ENCODE measurements at regions not wholly inside any gene's neighbourhood (a gene's known extent, or its start where the extent isn't known, plus 50 kb on each side); places are given as distances from the start of the nearest gene placed in this dataset.

DNA sequence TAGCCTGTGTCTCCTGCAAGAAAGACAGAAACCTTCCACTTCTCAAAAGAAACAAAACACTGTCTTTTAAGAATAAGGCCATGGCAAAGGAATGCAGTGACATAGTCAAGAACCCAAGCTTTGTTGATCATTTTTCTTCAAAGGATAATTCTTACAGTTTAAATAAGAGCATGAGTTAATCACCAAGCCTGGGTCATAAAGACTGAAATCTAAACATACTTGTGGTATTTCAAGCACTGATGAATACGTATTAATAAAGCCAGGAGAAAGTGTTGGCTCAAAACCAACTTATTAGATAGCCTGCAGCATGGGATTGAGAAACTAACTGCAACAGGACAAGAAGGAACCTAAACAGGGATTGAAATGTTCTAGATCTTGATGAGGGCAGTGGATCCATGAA lies 143.3 kb upstream of the MTNR1B start:
- CTCF ChIA-PET (ENCODE audit: partially characterized antibody) = interaction anchor here (0.8 to 1.9 kb wide), 4 partner anchors 15 to 114 kb away, joined by 3 to 5 read pairs (median 4); no protein-coding TSS in a partner anchor
- H3K18ac ChIP-seq (ENCODE audit: extremely low read depth, low read length) = no peak overlapping the region

More for the DNA sequence above, 143.3 kb upstream of the MTNR1B start:
- H3K4me3 ChIP-seq (ENCODE audit: extremely low read depth in 1 of 4, insufficient read depth in 2 of 4, low read depth in 3 of 4, low read length in 4 of 4) = no peak overlapping the region
- H3K56ac ChIP-seq (replicated peaks; ENCODE audit: insufficient read length, low read depth, low read length) = no peak overlapping the region
- no peak overlapping the region for H3K9ac ChIP-seq (replicated peaks in 1 of 4; ENCODE audit: extremely low read depth in 1 of 4, low read depth in 3 of 4, low read length in 3 of 4)
- no peak overlapping the region for H2BK12ac ChIP-seq (ENCODE audit: low read depth, low read length)
- no peaks in the 10 kb centered on the region for H3K36me3 ChIP-seq (ENCODE audit: control insufficient read depth in 2 of 4, insufficient read depth in 4 of 4, low read length in 3 of 4)
- no peaks in the 10 kb centered on the region for H3K79me2 ChIP-seq (ENCODE audit: control insufficient read depth in 1 of 2, insufficient read depth in 2 of 2, low read length in 2 of 2)
- no peak overlapping the region for H3K23ac ChIP-seq (ENCODE audit: insufficient read length)
- H4K5ac ChIP-seq (ENCODE audit: insufficient read length, low read depth, low read length) = no peak overlapping the region
- no peak for FAIRE-seq
- H3K9me3 ChIP-seq (ENCODE audit: insufficient read depth in 2 of 2, low read depth in 1 of 2, low read length in 1 of 2) = no peaks in the 10 kb centered on the region
- DNase-seq (ENCODE audit: low read depth in 1 of 2, low spot score in 2 of 2) = no peak
- H2AK5ac ChIP-seq (ENCODE audit: low read depth, low read length) = no peak overlapping the region
- no peaks in the 10 kb centered on the region for H4K20me1 ChIP-seq (replicated peaks in 1 of 2; ENCODE audit: control insufficient read depth in 1 of 2, insufficient read depth in 2 of 2, low read length in 2 of 2)
- no peak overlapping the region for H2AFZ ChIP-seq (ENCODE audit: low read length)
- TF ChIP-seq SP2 (IDR thresholded peaks at IDR 0.05; ENCODE audit: low read length) = no peak
- TF ChIP-seq JUN (IDR thresholded peaks at IDR 0.05; ENCODE audit: low read depth, low read length) = no peak
- no peak for TF ChIP-seq SP4 (IDR thresholded peaks at IDR 0.05; ENCODE audit: low read length)
- TF ChIP-seq CREB1 (IDR thresholded peaks at IDR 0.05) = no peak
- no peak for TF ChIP-seq CHD2 (IDR thresholded peaks at IDR 0.05; ENCODE audit: low read length)
- no peak for TF ChIP-seq BCL11A (IDR thresholded peaks at IDR 0.05; ENCODE audit: low read depth in 2 of 2, low read length in 2 of 2)
- TF ChIP-seq, protein P1, sequence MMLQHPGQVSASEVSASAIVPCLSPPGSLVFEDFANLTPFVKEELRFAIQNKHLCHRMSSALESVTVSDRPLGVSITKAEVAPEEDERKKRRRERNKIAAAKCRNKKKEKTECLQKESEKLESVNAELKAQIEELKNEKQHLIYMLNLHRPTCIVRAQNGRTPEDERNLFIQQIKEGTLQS (IDR thresholded peaks at IDR 0.05; ENCODE audit: insufficient read depth, low read depth, low read length) = no peak
- TF ChIP-seq RBBP5 (IDR thresholded peaks at IDR 0.05; ENCODE audit: borderline replicate concordance, low read depth, low read length) = no peak
- no peak for TF ChIP-seq RAD21 (IDR thresholded peaks at IDR 0.05 in 1 of 2, conservative IDR thresholded peaks at IDR 0.05 in 1 of 2; ENCODE audit: low read depth in 2 of 2, low read length in 2 of 2)
- no peak for TF ChIP-seq CBX8 (IDR thresholded peaks at IDR 0.05; ENCODE audit: borderline replicate concordance, low read depth, low read length)
- no peak for TF ChIP-seq KDM1A (IDR thresholded peaks at IDR 0.05; ENCODE audit: borderline replicate concordance, low read length)
- TF ChIP-seq TBP (IDR thresholded peaks at IDR 0.05; ENCODE audit: low read depth, low read length) = no peak
- no peak for TF ChIP-seq TCF12 (IDR thresholded peaks at IDR 0.05; ENCODE audit: low read depth, low read length)
- H2BK20ac ChIP-seq (ENCODE audit: low read length) = no peak overlapping the region
- peaks cover 0 to 10% (median 0%) of the 10 kb centered on the region in 4 experiments; a peak in 1 of 7 replicates for H3K4me1 ChIP-seq (replicated peaks in 1 of 4; ENCODE audit: control insufficient read depth in 3 of 4, insufficient read depth in 4 of 4, low read length in 3 of 4)
- no peak overlapping the region for H4K91ac ChIP-seq (replicated peaks; ENCODE audit: insufficient read length, low read length)
- no peaks in the 10 kb centered on the region for H3K23me2 ChIP-seq (ENCODE audit: low read depth, low read length)
- H3K4me2 ChIP-seq (ENCODE audit: insufficient read depth in 1 of 2, low read depth in 2 of 2, low read length in 2 of 2) = no peak overlapping the region
- whole genome bisulfite sequencing, 2 experiments (ENCODE audit: extremely low coverage in 1 of 2, insufficient coverage in 1 of 2, insufficient read length in 1 of 2, insufficient replicate concordance in 2 of 2, low coverage in 1 of 2, low lambda C conversion rate in 2 of 2, missing lambda C conversion rate in 1 of 2) = 73% methylated on average over 1 of the region's 1 CpG; no CpG with 5 or more reads in 1 of the 2 experiments
- H2BK5ac ChIP-seq (ENCODE audit: low read depth, low read length) = no peak overlapping the region
- H3K27me3 ChIP-seq (replicated peaks in 1 of 4; ENCODE audit: control insufficient read depth in 3 of 4, extremely low read depth in 1 of 4, insufficient read depth in 3 of 4, low read length in 3 of 4) = no peaks in the 10 kb centered on the region
- H3K4ac ChIP-seq (replicated peaks; ENCODE audit: insufficient read length, low read depth, low read length) = no peak overlapping the region
- H2BK120ac ChIP-seq (replicated peaks; ENCODE audit: low read depth, low read length) = no peak overlapping the region
- no peak overlapping the region for H2BK15ac ChIP-seq (ENCODE audit: low read length)
- no peak overlapping the region for H3K14ac ChIP-seq (ENCODE audit: insufficient read length)
- no peak overlapping the region for H3K27ac ChIP-seq (ENCODE audit: low read depth, low read length)
- H3K79me1 ChIP-seq (ENCODE audit: low read depth, low read length) = no peaks in the 10 kb centered on the region
- no peak overlapping the region for H4K8ac ChIP-seq (ENCODE audit: extremely low read depth, insufficient read depth, low read length)
- POLR2A ChIA-PET (ENCODE audit: partially characterized antibody) = no interaction called here
